Mesenchymal stem cell (in vitro differentiated cells and primary cell): ENCODE measurements at regions not wholly inside any gene's neighbourhood (a gene's known extent, or its start where the extent isn't known, plus 50 kb on each side); places are given as distances from the start of the nearest gene placed in this dataset.

Source experiments
- DNase-seq: peaks from one replicate; pipeline ENCODE4 v3.0.0-alpha.2; 2013
- H2AFZ ChIP-seq: one replicate; pipeline ENCODE4 v1.6.1; 2013; ENCODE audit warnings: low read depth, mild to moderate bottlenecking, control low read depth, inconsistent platforms, low read length, moderate library complexity
- H2AK5ac ChIP-seq: 2 replicates; pipeline ENCODE4 v1.6.1; 2013; ENCODE audit warnings: low read length, moderate library complexity, mild to moderate bottlenecking, inconsistent platforms; ENCODE audit not compliant: severe bottlenecking
- H2BK120ac ChIP-seq: one replicate; pipeline ENCODE4 v1.6.1; 2013; ENCODE audit warnings: low read depth, mild to moderate bottlenecking, inconsistent platforms, low read length, moderate library complexity
- H2BK12ac ChIP-seq, 2 experiments: one replicate each; pipeline ENCODE4 v1.6.1; 2013; ENCODE audit warnings: inconsistent platforms in 2 of 2, low read length in 2 of 2, mild to moderate bottlenecking in 2 of 2, moderate library complexity in 2 of 2, control low read depth in 1 of 2
- H2BK15ac ChIP-seq: one replicate; pipeline ENCODE4 v1.6.1; 2013; ENCODE audit warnings: mild to moderate bottlenecking, low read depth, inconsistent platforms; ENCODE audit not compliant: poor library complexity, severe bottlenecking
- H2BK5ac ChIP-seq: 2 replicates; pipeline ENCODE4 v1.6.1; 2013; ENCODE audit warnings: low read depth, mild to moderate bottlenecking, low read length, control low read depth, inconsistent platforms; ENCODE audit not compliant: poor library complexity, severe bottlenecking
- H3K14ac ChIP-seq, 2 experiments: one replicate each; pipeline ENCODE4 v1.6.1; 2013; ENCODE audit warnings: inconsistent platforms in 2 of 2, low read length in 2 of 2, control low read depth in 1 of 2, mild to moderate bottlenecking in 1 of 2, moderate library complexity in 1 of 2
- H3K18ac ChIP-seq, 2 experiments: one replicate each; pipeline ENCODE4 v1.6.1; 2013; ENCODE audit warnings: inconsistent platforms in 2 of 2, low read length in 2 of 2, control low read depth in 1 of 2, low read depth in 1 of 2, mild to moderate bottlenecking in 1 of 2
- H3K23ac ChIP-seq, 2 experiments: one replicate each; pipeline ENCODE4 v1.6.1; 2013; ENCODE audit warnings: inconsistent platforms in 2 of 2, low read length in 2 of 2, mild to moderate bottlenecking in 2 of 2, moderate library complexity in 2 of 2, control low read depth in 1 of 2
- H3K27ac ChIP-seq: 2 replicates; pipeline ENCODE4 v1.5.1; 2013; ENCODE audit warnings: mild to moderate bottlenecking, moderate library complexity, low read length, control low read depth, inconsistent platforms; ENCODE audit not compliant: poor library complexity, severe bottlenecking
- H3K27me3 ChIP-seq, 2 experiments: 2 replicates each; pipeline versions ENCODE4 v1.6.1 to v1.7.0; 2013; ENCODE audit warnings: low read length in 2 of 2, mild to moderate bottlenecking in 2 of 2, moderate library complexity in 2 of 2, control low read depth in 1 of 2, inconsistent platforms in 1 of 2; ENCODE audit not compliant: control insufficient read depth in 1 of 2, insufficient read depth in 1 of 2
- H3K36me3 ChIP-seq, 2 experiments: 2 replicates each; pipeline versions ENCODE4 v1.6.1 to v1.7.0; 2013; ENCODE audit warnings: low read length in 2 of 2, control low read depth in 1 of 2, inconsistent platforms in 1 of 2, low read depth in 1 of 2, mild to moderate bottlenecking in 1 of 2; ENCODE audit not compliant: insufficient read depth in 2 of 2, control insufficient read depth in 1 of 2
- H3K4ac ChIP-seq, 2 experiments: one replicate each; pipeline ENCODE4 v1.6.1; 2013; ENCODE audit warnings: inconsistent platforms in 2 of 2, low read length in 2 of 2, mild to moderate bottlenecking in 2 of 2, moderate library complexity in 2 of 2, control low read depth in 1 of 2, low read depth in 1 of 2
- H3K4me1 ChIP-seq: 2 replicates; pipeline ENCODE4 v1.6.1; 2013; ENCODE audit warnings: low read depth, low read length, control low read depth; ENCODE audit not compliant: control insufficient read depth, insufficient read depth
- H3K4me2 ChIP-seq: 2 replicates; pipeline ENCODE4 v1.6.1; 2013; ENCODE audit warnings: low read length, mild to moderate bottlenecking, inconsistent platforms; ENCODE audit not compliant: poor library complexity, severe bottlenecking
- H3K4me3 ChIP-seq, 2 experiments: 2 replicates each; pipeline versions ENCODE4 v1.5.1 to v1.7.0; 2013; ENCODE audit warnings: low read length in 2 of 2, mild to moderate bottlenecking in 2 of 2, control low read depth in 1 of 2, low read depth in 1 of 2; ENCODE audit not compliant: insufficient read depth in 1 of 2
- H3K79me1 ChIP-seq: replicated peaks from 2 replicates; pipeline ENCODE4 v1.6.1; 2013; ENCODE audit warnings: mild to moderate bottlenecking, control low read depth, low read length, inconsistent platforms; ENCODE audit not compliant: poor library complexity, severe bottlenecking
- H3K9ac ChIP-seq: 2 replicates; pipeline ENCODE4 v1.7.0; 2013; ENCODE audit warnings: mild to moderate bottlenecking, low read length, moderate library complexity
- H3K9me3 ChIP-seq: 2 replicates; pipeline ENCODE4 v1.7.0; 2013; ENCODE audit warnings: mild to moderate bottlenecking, low read length; ENCODE audit not compliant: control insufficient read depth
- H4K8ac ChIP-seq: one replicate; pipeline ENCODE4 v1.6.1; 2013; ENCODE audit warnings: inconsistent platforms, mild to moderate bottlenecking, low read length, moderate library complexity
- H4K91ac ChIP-seq: one replicate; pipeline ENCODE4 v1.6.1; 2013; ENCODE audit warnings: mild to moderate bottlenecking, low read length, inconsistent platforms
- WGBS: methylation state at CpG from one replicate; pipeline ENCODE4 v1.1.7; 2013; ENCODE audit warnings: mixed read lengths; 5-methylcytosine and 5-hydroxymethylcytosine counted together

- H3K79me1 ChIP-seq, result no peaks in the 10 kb centered on the region
- H3K23ac ChIP-seq, result no peak overlapping the region
- no peak overlapping the region for H3K18ac ChIP-seq
- no peak overlapping the region for H2BK5ac ChIP-seq
- no peak overlapping the region for H4K91ac ChIP-seq
- no peak overlapping the region for H3K4me2 ChIP-seq
- H3K14ac ChIP-seq, result no peak overlapping the region
- H4K8ac ChIP-seq, result no peak overlapping the region
- H3K9ac ChIP-seq, result no peak overlapping the region
- no peak overlapping the region for H2AFZ ChIP-seq
- H3K27ac ChIP-seq, result no peak overlapping the region
- H3K4me1 ChIP-seq, result peaks cover 3% of the 10 kb centered on the region
- H2BK15ac ChIP-seq, result no peak overlapping the region
- peaks cover 0 to 20% of the 10 kb centered on the region in 2 experiments for H3K27me3 ChIP-seq
- H3K9me3 ChIP-seq, result no peaks in the 10 kb centered on the region
- no peak overlapping the region for H3K4me3 ChIP-seq
- no peak overlapping the region for H2AK5ac ChIP-seq
- no peak overlapping the region for H2BK12ac ChIP-seq
- no peak for DNase-seq
- 89% methylated on average over 5 of the region's 6 CpGs for WGBS
- no peak overlapping the region for H2BK120ac ChIP-seq
- H3K4ac ChIP-seq, result no peak overlapping the region
- no peaks in the 10 kb centered on the region for H3K36me3 ChIP-seq
Observed at GRCh38 chr18:11529081-11529480, 80.3 kb upstream of the SLC35G4 start.

GRCh38 chr18:11526675-11527074, 82.7 kb upstream of the SLC35G4 start:
- H2BK12ac ChIP-seq, result no peak overlapping the region
- no peak for DNase-seq
- no peak overlapping the region for H4K8ac ChIP-seq
- no peak overlapping the region for H3K9ac ChIP-seq
- no peak overlapping the region for H3K4ac ChIP-seq
- peaks cover 0 to 31% of the 10 kb centered on the region in 2 experiments for H3K27me3 ChIP-seq
- no peak overlapping the region for H3K23ac ChIP-seq
- H3K4me3 ChIP-seq, result no peak overlapping the region
- peaks cover 4% of the 10 kb centered on the region for H3K4me1 ChIP-seq
- H2AFZ ChIP-seq, result no peak overlapping the region
- H3K79me1 ChIP-seq, result no peaks in the 10 kb centered on the region
- H2BK15ac ChIP-seq, result no peak overlapping the region
- no peak overlapping the region for H2BK120ac ChIP-seq
- no peak overlapping the region for H3K4me2 ChIP-seq
- no peak overlapping the region for H3K18ac ChIP-seq
- no peak overlapping the region for H2AK5ac ChIP-seq
- no peak overlapping the region for H3K27ac ChIP-seq
- H2BK5ac ChIP-seq, result no peak overlapping the region
- 100% methylated on average over 1 of the region's 1 CpG for WGBS
- H3K36me3 ChIP-seq, result no peaks in the 10 kb centered on the region
- no peak overlapping the region for H4K91ac ChIP-seq
- H3K9me3 ChIP-seq, result no peaks in the 10 kb centered on the region
- H3K14ac ChIP-seq, result no peak overlapping the region

GRCh38 chr18:11523804-11524203, 85.6 kb upstream of the SLC35G4 start:
- Histone ChIP-seq H3K14ac (no peak overlapping the region), H2BK12ac (no peak overlapping the region), H2BK15ac (no peak overlapping the region), H3K4me1 (peaks cover 7% of the 10 kb centered on the region), H3K9me3 (no peaks in the 10 kb centered on the region), H3K4ac (no peak overlapping the region), H3K18ac (no peak overlapping the region), H3K27me3 (peaks cover 0 to 19% of the 10 kb centered on the region in 2 experiments), H2BK120ac (no peak overlapping the region), H4K91ac (no peak overlapping the region), H2BK5ac (no peak overlapping the region), H3K4me3 (no peak overlapping the region), H2AFZ (no peak overlapping the region), H2AK5ac (no peak overlapping the region), H3K36me3 (no peaks in the 10 kb centered on the region), H4K8ac (no peak overlapping the region), H3K23ac (no peak overlapping the region), H3K9ac (no peak overlapping the region), H3K27ac (no peak overlapping the region), H3K79me1 (no peaks in the 10 kb centered on the region), H3K4me2 (no peak overlapping the region)
- 29% methylated on average over 2 of the region's 2 CpGs for WGBS
- DNase-seq, result no peak

GRCh38 chr18:11522992-11523391, 86.4 kb upstream of the SLC35G4 start:
- Histone ChIP-seq H3K4ac (no peak overlapping the region), H3K36me3 (no peaks in the 10 kb centered on the region), H2BK15ac (no peak overlapping the region), H2BK5ac (no peak overlapping the region), H3K18ac (no peak overlapping the region), H3K27me3 (peaks cover 0 to 19% of the 10 kb centered on the region in 2 experiments), H2AFZ (no peak overlapping the region), H2BK120ac (no peak overlapping the region), H2AK5ac (no peak overlapping the region), H3K4me3 (no peak overlapping the region), H3K79me1 (no peaks in the 10 kb centered on the region), H3K27ac (no peak overlapping the region), H4K8ac (no peak overlapping the region), H3K4me1 (peaks cover 7% of the 10 kb centered on the region), H3K14ac (no peak overlapping the region), H3K9ac (no peak overlapping the region), H3K9me3 (no peaks in the 10 kb centered on the region), H3K4me2 (no peak overlapping the region), H3K23ac (no peak overlapping the region), H4K91ac (no peak overlapping the region), H2BK12ac (no peak overlapping the region)
- DNase-seq, result peak; percentile 21
- 69% methylated on average over 4 of the region's 5 CpGs for WGBS
